ENCODE measurements at regions not wholly inside any gene's neighbourhood (a gene's known extent, or its start where the extent isn't known, plus 50 kb on each side); places are given as distances from the start of the nearest gene placed in this dataset.

- DNase-seq (ENCODE audit: low read depth): no peak
- no peak for TF ChIP-seq CTCF (conservative IDR thresholded peaks at IDR 0.05; ENCODE audit: control insufficient read depth, insufficient read depth, low read depth, low read length)
- H3K4me3 ChIP-seq (ENCODE audit: control insufficient read depth, low read depth, low read length): no peak overlapping the region
Observed at GRCh38 chr3:88824666-88825564, 282.5 kb upstream of the EPHA3 start.

GRCh38 chr3:88828466-88828865, 279.0 kb upstream of the EPHA3 start:
- DNase-seq (ENCODE audit: low read depth): no peak
- no peak overlapping the region for H3K4me3 ChIP-seq (ENCODE audit: control insufficient read depth, low read depth, low read length)
- no peak for TF ChIP-seq CTCF (conservative IDR thresholded peaks at IDR 0.05; ENCODE audit: control insufficient read depth, insufficient read depth, low read depth, low read length)

DNA sequence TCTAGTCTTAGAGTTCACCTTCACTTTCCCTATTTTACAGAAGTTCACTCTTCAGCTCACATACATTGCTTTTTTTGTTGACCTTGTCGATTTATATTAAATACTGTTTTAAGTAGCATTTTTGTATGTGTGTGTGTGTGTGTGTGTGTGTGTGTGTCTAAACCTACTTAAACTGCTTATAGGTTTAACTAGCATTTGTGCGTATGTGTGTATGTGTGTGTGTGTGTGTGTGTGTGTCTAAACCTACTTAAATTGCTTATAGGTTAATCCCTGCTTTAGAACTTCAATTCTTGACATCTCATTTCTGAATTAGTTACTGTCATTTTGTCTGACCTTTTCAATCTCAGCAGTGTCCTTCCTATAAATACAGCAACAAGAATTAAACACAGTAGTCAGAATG, 254.8 kb upstream of the EPHA3 start:
- TF ChIP-seq CTCF (conservative IDR thresholded peaks at IDR 0.05; ENCODE audit: control insufficient read depth, insufficient read depth, low read depth, low read length): no peak
- no peak for DNase-seq (ENCODE audit: low read depth)
- H3K4me3 ChIP-seq (ENCODE audit: control insufficient read depth, low read depth, low read length): no peak overlapping the region

DNA sequence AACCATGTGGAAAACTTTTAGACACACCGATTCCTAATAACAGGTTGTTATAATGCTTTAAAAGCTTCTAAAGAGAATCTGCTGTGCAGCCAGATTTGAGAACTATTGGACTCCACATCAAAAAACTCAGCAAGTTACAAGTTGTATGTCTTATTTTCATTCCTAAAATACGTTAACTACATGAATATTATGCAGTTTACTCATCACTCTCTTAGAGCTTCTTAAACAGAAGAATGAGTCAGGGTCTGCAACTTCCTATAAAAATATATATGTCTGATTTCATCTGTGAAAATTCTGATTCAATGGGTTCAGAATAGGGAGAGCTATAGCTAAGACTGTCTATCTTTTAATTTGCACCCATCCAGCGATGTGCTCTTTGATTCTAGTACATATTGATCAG, 244.2 kb upstream of the EPHA3 start:
- TF ChIP-seq CTCF (conservative IDR thresholded peaks at IDR 0.05; ENCODE audit: control insufficient read depth, insufficient read depth, low read depth, low read length): no peak
- H3K4me3 ChIP-seq (ENCODE audit: control insufficient read depth, low read depth, low read length): no peak overlapping the region
- DNase-seq (ENCODE audit: low read depth): no peak

GRCh38 chr3:88876724-88877123, 230.7 kb upstream of the EPHA3 start:
- TF ChIP-seq CTCF (conservative IDR thresholded peaks at IDR 0.05; ENCODE audit: control insufficient read depth, insufficient read depth, low read depth, low read length): no peak
- H3K4me3 ChIP-seq (ENCODE audit: control insufficient read depth, low read depth, low read length): no peak overlapping the region
- DNase-seq (ENCODE audit: low read depth): no peak

DNA sequence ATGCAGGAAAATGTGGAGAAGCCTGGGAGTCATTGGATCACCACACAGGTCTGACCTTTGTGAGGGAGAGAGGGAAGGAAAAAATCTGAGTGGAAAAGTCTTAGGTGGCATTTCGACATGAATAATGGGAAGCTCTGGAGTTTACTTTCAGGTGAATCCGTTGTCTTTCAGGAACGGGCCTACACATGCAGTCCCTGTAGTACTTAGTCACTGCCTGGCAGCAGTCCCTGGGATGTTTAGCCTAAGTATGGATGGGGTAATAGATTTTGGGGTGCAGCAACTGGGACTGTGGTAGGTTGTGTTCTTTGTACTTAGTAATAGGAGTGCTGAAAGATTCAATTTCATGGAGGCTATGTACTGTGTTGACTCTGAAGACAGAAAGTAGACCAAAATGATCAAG, 227.5 kb upstream of the EPHA3 start:
- TF ChIP-seq CTCF (conservative IDR thresholded peaks at IDR 0.05; ENCODE audit: control insufficient read depth, insufficient read depth, low read depth, low read length): no peak
- no peak overlapping the region for H3K4me3 ChIP-seq (ENCODE audit: control insufficient read depth, low read depth, low read length)
- DNase-seq (ENCODE audit: low read depth): no peak

Data from fibroblast of mammary gland (primary cell).